SK-N-SH treated with all-trans-retinoic acid at 6 μM for 48 hours (cell line): ENCODE measurements at regions not wholly inside any gene's neighbourhood (a gene's known extent, or its start where the extent isn't known, plus 50 kb on each side); places are given as distances from the start of the nearest gene placed in this dataset.

ENCODE experiments used
- ATAC-seq: fragments of 200-7000 bp; cut with Tn5 transposase; 3 replicates; pipeline ENCODE4 v1.9.1; 2020; ENCODE audit warnings: mild to moderate bottlenecking, moderate library complexity
- ARNTL ChIP-seq: fragments of 450-650 bp; formaldehyde crosslinking; IDR thresholded peaks from 2 replicates; pipeline ENCODE4 v1.5.0; 2020; ENCODE audit warnings: low read depth, mild to moderate bottlenecking, moderate library complexity, borderline replicate concordance
- CREB5 ChIP-seq: fragments of 250-450 bp; sonication (Bioruptor Pico); IDR thresholded peaks from 2 replicates; pipeline ENCODE4 v1.5.1; 2020; ENCODE audit warnings: low read depth, mild to moderate bottlenecking, moderate library complexity
- CSRNP3 ChIP-seq: fragments of 250-450 bp; sonication (Bioruptor Pico); IDR thresholded peaks from 2 replicates; pipeline ENCODE4 v1.5.1; 2021; ENCODE audit warnings: mild to moderate bottlenecking, moderate library complexity
- ESRRG ChIP-seq: fragments of 250-450 bp; sonication (Bioruptor Pico); IDR thresholded peaks from 2 replicates; pipeline ENCODE4 v1.6.1; 2021; ENCODE audit warnings: mild to moderate bottlenecking
- GLIS3 ChIP-seq: fragments of 250-450 bp; sonication (Bioruptor Pico); IDR thresholded peaks from 2 replicates; pipeline ENCODE4 v1.5.0; 2020; ENCODE audit warnings: mild to moderate bottlenecking, moderate library complexity
- ISL1 ChIP-seq: fragments of 250-450 bp; sonication (Bioruptor Pico); IDR thresholded peaks from 2 replicates; pipeline ENCODE4 v2.1.2; 2022; ENCODE audit warnings: mild to moderate bottlenecking, moderate library complexity
- OSR1 ChIP-seq: fragments of 250-450 bp; sonication (Bioruptor Pico); IDR thresholded peaks from 2 replicates; pipeline ENCODE4 v1.8.0; 2022; ENCODE audit warnings: moderate library complexity, mild to moderate bottlenecking, inconsistent platforms
- PATZ1 ChIP-seq: fragments of 250-450 bp; sonication (Bioruptor Pico); IDR thresholded peaks from 2 replicates; pipeline ENCODE4 v1.8.0; 2020; ENCODE audit warnings: mild to moderate bottlenecking, moderate library complexity, borderline replicate concordance
- POU6F1 ChIP-seq: fragments of 250-450 bp; sonication (Bioruptor Pico); IDR thresholded peaks from 2 replicates; pipeline ENCODE4 v1.8.0; 2021; ENCODE audit warnings: low read depth, mild to moderate bottlenecking, moderate library complexity, borderline replicate concordance
- PPARA ChIP-seq: fragments of 250-450 bp; sonication (Bioruptor Pico); IDR thresholded peaks from 2 replicates; pipeline ENCODE4 v1.5.0; 2020; ENCODE audit warnings: mild to moderate bottlenecking, borderline replicate concordance
- SNAI2 ChIP-seq: fragments of 250-450 bp; sonication (Bioruptor Pico); IDR thresholded peaks from 2 replicates; pipeline ENCODE4 v1.5.0; 2020; ENCODE audit warnings: mild to moderate bottlenecking, moderate library complexity
- TOX ChIP-seq: fragments of 250-450 bp; sonication (Bioruptor Pico); IDR thresholded peaks from 2 replicates; pipeline ENCODE4 v1.8.0; 2021; ENCODE audit warnings: mild to moderate bottlenecking, moderate library complexity, borderline replicate concordance
- TSHZ2 ChIP-seq: fragments of 250-450 bp; sonication (Bioruptor Pico); IDR thresholded peaks from 2 replicates; pipeline ENCODE4 v1.5.0; 2020; ENCODE audit warnings: mild to moderate bottlenecking, moderate library complexity
- ZC3H10 ChIP-seq: fragments of 250-450 bp; sonication (Bioruptor Pico); IDR thresholded peaks from 2 replicates; pipeline ENCODE4 v1.5.1; 2021; ENCODE audit warnings: mild to moderate bottlenecking, moderate library complexity
- ZFP3 ChIP-seq: fragments of 250-450 bp; sonication (Bioruptor Pico); IDR thresholded peaks from 2 replicates; pipeline ENCODE4 v1.5.0; 2020; ENCODE audit warnings: mild to moderate bottlenecking, moderate library complexity
- ZFP30 ChIP-seq: fragments of 450-650 bp; formaldehyde crosslinking; IDR thresholded peaks from 2 replicates; pipeline ENCODE4 v1.5.0; 2022; ENCODE audit warnings: mild to moderate bottlenecking, moderate library complexity
- ZNF565 ChIP-seq: fragments of 450-650 bp; formaldehyde crosslinking; conservative IDR thresholded peaks from 2 replicates; pipeline ENCODE4 v1.5.0; 2020; ENCODE audit warnings: low read depth, mild to moderate bottlenecking, moderate library complexity
- ZNF70 ChIP-seq: fragments of 450-650 bp; formaldehyde crosslinking; IDR thresholded peaks from 2 replicates; pipeline ENCODE4 v1.5.0; 2020; ENCODE audit warnings: mild to moderate bottlenecking, moderate library complexity
- ZNF8 ChIP-seq: fragments of 450-650 bp; formaldehyde crosslinking; IDR thresholded peaks from 2 replicates; pipeline ENCODE4 v1.5.0; 2020; ENCODE audit warnings: mild to moderate bottlenecking, moderate library complexity

- no peak for ATAC-seq
- TF ChIP-seq CREB5 (CRISPR knock-in tag) (no peak), PATZ1 (CRISPR knock-in tag) (no peak), OSR1 (CRISPR knock-in tag) (no peak), TSHZ2 (CRISPR knock-in tag) (no peak), ZNF8 (CRISPR knock-in tag) (no peak), GLIS3 (CRISPR knock-in tag) (no peak)
Observed at GRCh38 chr2:125644257-125644656, 1011.7 kb upstream of the GYPC start.

- TF ChIP-seq ESRRG (no peak), GLIS3 (CRISPR knock-in tag) (no peak), PPARA (CRISPR knock-in tag) (no peak), ZFP3 (CRISPR knock-in tag) (no peak), ARNTL (no peak), CREB5 (CRISPR knock-in tag) (no peak), CSRNP3 (CRISPR knock-in tag) (no peak), ZNF70 (CRISPR knock-in tag) (no peak)
- ATAC-seq = no peak
Observed at GRCh38 chr2:125652280-125652679, 1003.7 kb upstream of the GYPC start.

GRCh38 chr2:125654226-125654625, 1001.7 kb upstream of the GYPC start:
- ATAC-seq = no peak
- TF ChIP-seq POU6F1 (CRISPR knock-in tag) (no peak), ZC3H10 (CRISPR knock-in tag) (no peak), ZNF565 (no peak), ZNF70 (CRISPR knock-in tag) (no peak), ISL1 (CRISPR knock-in tag) (no peak), ESRRG (no peak), CSRNP3 (CRISPR knock-in tag) (no peak), OSR1 (CRISPR knock-in tag) (no peak), ARNTL (no peak), SNAI2 (CRISPR knock-in tag) (no peak), ZNF8 (CRISPR knock-in tag) (no peak), TSHZ2 (CRISPR knock-in tag) (no peak), PATZ1 (CRISPR knock-in tag) (no peak), TOX (no peak), ZFP30 (no peak)
